ENCODE measurements at regions not wholly inside any gene's neighbourhood (a gene's known extent, or its start where the extent isn't known, plus 50 kb on each side); places are given as distances from the start of the nearest gene placed in this dataset.

DNA sequence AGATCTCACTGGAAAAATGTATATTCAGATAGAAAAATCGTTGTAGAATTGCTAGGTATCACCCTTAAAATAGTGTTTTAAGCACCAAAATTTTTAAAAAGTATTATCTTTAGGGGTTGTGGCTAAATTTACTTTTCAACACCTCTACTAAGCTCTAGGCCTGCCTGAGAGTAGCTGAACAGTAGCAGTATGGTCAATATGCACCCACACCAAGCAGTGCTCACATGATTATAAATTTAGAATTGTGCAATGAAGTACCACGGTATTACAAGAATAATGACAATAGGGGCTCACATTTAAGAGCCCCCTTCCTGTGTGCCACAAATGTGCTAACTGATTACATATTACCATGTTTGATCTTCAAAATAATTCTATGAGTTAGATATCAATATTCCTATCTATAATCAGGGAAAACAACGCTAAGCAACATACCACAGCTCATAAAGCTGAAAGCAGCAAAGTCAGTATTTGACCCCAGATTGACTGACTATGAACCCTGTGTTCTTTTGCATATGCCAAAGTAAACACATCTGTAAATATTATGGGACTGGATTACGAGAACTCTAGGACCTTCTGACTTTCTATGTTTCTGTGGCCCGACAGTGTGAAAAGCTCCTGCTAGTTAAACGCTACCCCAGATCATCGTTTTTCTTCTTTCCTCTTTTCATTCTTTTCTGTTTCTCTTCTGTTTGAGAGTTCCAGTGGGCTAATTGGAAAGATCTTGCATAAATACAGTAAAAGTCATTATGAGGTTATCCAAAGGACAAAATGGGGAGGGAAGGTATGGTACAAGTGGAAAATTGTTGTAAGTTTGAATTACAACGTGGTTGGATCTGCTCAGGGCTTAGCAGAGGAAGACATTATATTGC, 201.1 kb upstream of the C1orf87 start:
- Histone ChIP-seq H3K9me3 (no peaks in the 10 kb centered on the region), H3K27me3 (no peaks in the 10 kb centered on the region), H3K4me1 (peaks cover 0 to 20% (median 2%) of the 10 kb centered on the region in 4 donors), H3K27ac (peak overlapping the region in 1 of 4 donors; percentile 43), H3K4me3 (no peak overlapping the region), H3K36me3 (no peaks in the 10 kb centered on the region)
- no peak for TF ChIP-seq POLR2A (IDR thresholded peaks at IDR 0.05)
- peak in 1 of 2 donors; percentile 70 for TF ChIP-seq EP300 (IDR thresholded peaks at IDR 0.05)
- no peak for TF ChIP-seq CTCF (IDR thresholded peaks at IDR 0.05)
- 21 to 29% methylated on average over 8 of the region's 8 CpGs for WGBS, 2 donors
- no peak for DNase-seq (ENCODE audit: low spot score in 2 of 2)

GRCh38 chr1:60273185-60273584, 199.6 kb upstream of the C1orf87 start:
- WGBS, 2 donors = 76 to 78% methylated on average over 1 of the region's 1 CpG
- no peaks in the 10 kb centered on the region for H3K27me3 ChIP-seq
- peaks cover 0 to 19% (median 2%) of the 10 kb centered on the region in 4 donors for H3K4me1 ChIP-seq
- H3K4me3 ChIP-seq = no peak overlapping the region
- TF ChIP-seq EP300 (IDR thresholded peaks at IDR 0.05) (no peak), CTCF (IDR thresholded peaks at IDR 0.05) (no peak), POLR2A (IDR thresholded peaks at IDR 0.05) (no peak)
- no peak for DNase-seq (ENCODE audit: low spot score in 2 of 2)
- H3K36me3 ChIP-seq = no peaks in the 10 kb centered on the region
- no peaks in the 10 kb centered on the region for H3K9me3 ChIP-seq
- H3K27ac ChIP-seq = no peak overlapping the region

DNA sequence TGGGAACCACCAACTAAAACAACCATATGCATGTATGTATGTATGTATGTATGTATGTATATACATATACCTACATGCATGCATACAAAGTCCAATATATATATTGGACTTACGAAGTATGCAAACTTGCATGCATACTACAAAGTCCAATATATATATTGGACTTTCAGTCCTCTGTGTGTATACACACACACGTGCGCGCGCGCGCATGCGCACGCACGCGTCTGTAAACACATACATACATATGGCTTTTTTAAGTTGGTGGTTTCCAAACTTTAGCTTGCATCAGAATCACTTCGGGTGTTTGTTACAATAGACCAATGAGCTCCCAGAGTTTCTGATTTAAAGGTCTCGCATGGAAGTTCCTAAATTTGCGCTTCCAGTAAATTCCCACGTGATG, 197.5 kb upstream of the C1orf87 start:
- WGBS, 2 donors = 94 to 98% methylated on average over 15 of the region's 15 CpGs
- H3K4me3 ChIP-seq = no peak overlapping the region

DNA sequence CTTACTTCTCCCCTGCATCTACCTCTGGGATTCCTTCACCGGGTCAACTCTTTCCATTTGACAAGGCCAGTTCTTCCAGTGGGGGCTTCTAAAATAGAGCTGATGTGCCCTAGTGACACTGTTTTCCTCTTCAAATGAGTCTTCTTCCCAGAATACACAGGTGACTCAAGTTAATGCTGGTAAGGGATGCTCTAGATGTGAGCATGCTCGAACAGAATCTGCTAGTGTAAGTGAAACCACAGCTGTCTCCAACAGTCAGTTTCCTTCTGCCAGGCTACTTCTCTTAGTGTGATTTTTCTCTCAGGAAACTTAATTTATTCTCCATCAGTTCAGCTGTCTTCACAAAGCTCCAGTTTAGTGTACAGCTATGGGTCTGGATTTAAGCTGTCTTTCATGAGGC, 194.9 kb upstream of the C1orf87 start:
- H3K27ac ChIP-seq = no peak overlapping the region
- no peaks in the 10 kb centered on the region for H3K27me3 ChIP-seq
- H3K9me3 ChIP-seq = no peaks in the 10 kb centered on the region
- TF ChIP-seq POLR2A (IDR thresholded peaks at IDR 0.05) = no peak
- 85 to 90% methylated on average over 2 of the region's 2 CpGs for WGBS, 2 donors
- no peak for DNase-seq (ENCODE audit: low spot score in 2 of 2)
- no peaks in the 10 kb centered on the region for H3K36me3 ChIP-seq
- H3K4me3 ChIP-seq = no peak overlapping the region
- peaks cover 0 to 8% (median 0%) of the 10 kb centered on the region in 4 donors for H3K4me1 ChIP-seq

More for the DNA sequence above, 197.5 kb upstream of the C1orf87 start:
- Histone ChIP-seq H3K27ac (no peak overlapping the region), H3K27me3 (no peaks in the 10 kb centered on the region), H3K36me3 (no peaks in the 10 kb centered on the region), H3K9me3 (no peaks in the 10 kb centered on the region), H3K4me1 (peaks cover 0 to 23% (median 2%) of the 10 kb centered on the region in 4 donors)
- TF ChIP-seq POLR2A (IDR thresholded peaks at IDR 0.05) = no peak
- TF ChIP-seq CTCF (IDR thresholded peaks at IDR 0.05) = no peak
- no peak for TF ChIP-seq EP300 (IDR thresholded peaks at IDR 0.05)
- no peak for DNase-seq (ENCODE audit: low spot score in 2 of 2)

DNA sequence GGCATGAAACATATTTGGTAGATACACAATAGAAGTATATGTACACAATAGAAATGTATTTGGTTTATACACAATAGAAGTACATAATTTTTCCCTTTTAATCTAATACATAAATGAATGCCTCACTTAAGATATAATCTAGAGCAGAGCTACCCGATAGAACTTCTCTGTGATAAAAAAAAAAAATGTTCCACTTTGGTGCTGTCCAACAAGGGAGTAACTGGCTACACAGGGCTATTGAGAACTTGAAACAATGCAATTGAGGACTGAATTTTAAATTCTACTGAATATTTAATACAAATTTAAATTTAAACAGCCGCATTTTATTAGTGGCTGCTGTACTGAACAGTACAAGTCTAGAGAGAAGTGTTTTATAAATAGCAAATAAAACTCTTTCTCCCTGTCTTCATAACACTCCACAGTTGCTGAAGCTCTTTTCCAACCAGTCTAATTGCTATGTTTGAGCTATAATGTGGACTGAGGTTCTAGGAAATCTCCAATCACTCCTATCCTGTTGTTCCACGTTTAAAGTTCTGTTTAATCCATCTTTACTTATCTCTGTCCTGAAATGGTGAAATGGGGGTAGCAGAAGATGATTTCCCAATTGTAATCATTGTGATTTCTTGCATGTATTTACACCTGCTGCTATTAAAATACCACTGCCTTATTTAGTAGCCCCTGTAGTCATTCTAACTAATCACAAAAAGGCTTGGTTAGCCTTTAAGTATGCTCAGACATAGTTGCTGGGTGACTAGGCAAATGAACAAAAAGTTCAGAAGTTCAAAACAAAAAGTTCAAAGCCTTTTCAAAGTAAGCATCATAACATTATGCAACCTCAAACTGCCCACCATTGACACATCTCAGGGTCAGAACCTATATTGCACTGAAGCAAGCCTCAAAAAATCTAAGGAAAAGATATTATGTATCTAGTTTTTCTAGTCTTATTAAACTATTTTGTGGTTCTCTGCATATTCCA, 192.3 kb upstream of the C1orf87 start:
- Histone ChIP-seq H3K4me1 (peaks cover 0 to 8% (median 0%) of the 10 kb centered on the region in 4 donors), H3K4me3 (no peak overlapping the region), H3K36me3 (no peaks in the 10 kb centered on the region), H3K27ac (no peak overlapping the region), H3K9me3 (no peaks in the 10 kb centered on the region), H3K27me3 (no peaks in the 10 kb centered on the region)
- WGBS, 2 donors = 57 to 64% methylated on average over 3 of the region's 3 CpGs
- no peak for TF ChIP-seq CTCF (IDR thresholded peaks at IDR 0.05)
- TF ChIP-seq EP300 (IDR thresholded peaks at IDR 0.05) = no peak
- TF ChIP-seq POLR2A (IDR thresholded peaks at IDR 0.05) = no peak
- no peak for DNase-seq (ENCODE audit: low spot score in 2 of 2)

All from tibial nerve (tissue), 4 donors.